ENCODE measurements at regions not wholly inside any gene's neighbourhood (a gene's known extent, or its start where the extent isn't known, plus 50 kb on each side); places are given as distances from the start of the nearest gene placed in this dataset.

GRCh38 chr6:3557336-3557735, 100.5 kb upstream of the SLC22A23 start:
- Histone ChIP-seq H3K27me3 (no peaks in the 10 kb centered on the region), H3K4me1 (no peaks in the 10 kb centered on the region), H3K4me3 (no peak overlapping the region), H3K36me3 (no peaks in the 10 kb centered on the region), H3K27ac (no peak overlapping the region), H3K9me3 (no peaks in the 10 kb centered on the region)
- intact Hi-C loops (cut with DNase I), result no loop called here
- no peak for DNase-seq (ENCODE audit: extremely low spot score in 2 of 2)
- no peak for TF ChIP-seq POLR2AphosphoS5 (IDR thresholded peaks at IDR 0.05; ENCODE audit: insufficient read depth in 1 of 2, low read depth in 1 of 2)
- no peak for TF ChIP-seq CTCF (IDR thresholded peaks at IDR 0.05)
- TF ChIP-seq POLR2A (IDR thresholded peaks at IDR 0.05), result no peak

- intact Hi-C loops (cut with DNase I), result no loop called here
Measured at GRCh38 chr6:3553254-3553653, 96.4 kb upstream of the SLC22A23 start.

GRCh38 chr6:3551716-3552511, 95.1 kb upstream of the SLC22A23 start:
- Histone ChIP-seq H3K27ac (no peak overlapping the region), H3K36me3 (no peaks in the 10 kb centered on the region), H3K4me3 (no peak overlapping the region), H3K4me1 (no peaks in the 10 kb centered on the region), H3K9me3 (no peaks in the 10 kb centered on the region), H3K27me3 (no peaks in the 10 kb centered on the region)
- intact Hi-C loops (cut with DNase I), result no loop called here
- no peak for DNase-seq (ENCODE audit: extremely low spot score in 2 of 2)
- TF ChIP-seq CTCF (IDR thresholded peaks at IDR 0.05), result no peak
- TF ChIP-seq POLR2A (IDR thresholded peaks at IDR 0.05), result no peak
- no peak for TF ChIP-seq POLR2AphosphoS5 (IDR thresholded peaks at IDR 0.05; ENCODE audit: insufficient read depth in 1 of 2, low read depth in 1 of 2)

More at GRCh38 chr6:3553254-3553653, 96.4 kb upstream of the SLC22A23 start:
- no peak for DNase-seq (ENCODE audit: extremely low spot score in 2 of 2)
- Histone ChIP-seq H3K36me3 (no peaks in the 10 kb centered on the region), H3K27ac (no peak overlapping the region), H3K9me3 (no peaks in the 10 kb centered on the region), H3K4me3 (no peak overlapping the region), H3K27me3 (no peaks in the 10 kb centered on the region), H3K4me1 (no peaks in the 10 kb centered on the region)
- TF ChIP-seq CTCF (IDR thresholded peaks at IDR 0.05) (no peak), POLR2A (IDR thresholded peaks at IDR 0.05) (no peak), POLR2AphosphoS5 (IDR thresholded peaks at IDR 0.05; ENCODE audit: insufficient read depth in 1 of 2, low read depth in 1 of 2) (no peak)

GRCh38 chr6:3549314-3549940, 92.6 kb upstream of the SLC22A23 start:
- Histone ChIP-seq H3K9me3 (no peaks in the 10 kb centered on the region), H3K4me1 (no peaks in the 10 kb centered on the region), H3K27ac (no peak overlapping the region), H3K4me3 (no peak overlapping the region), H3K36me3 (no peaks in the 10 kb centered on the region), H3K27me3 (no peaks in the 10 kb centered on the region)
- TF ChIP-seq CTCF (IDR thresholded peaks at IDR 0.05) (no peak), POLR2A (IDR thresholded peaks at IDR 0.05) (no peak), POLR2AphosphoS5 (IDR thresholded peaks at IDR 0.05; ENCODE audit: insufficient read depth in 1 of 2, low read depth in 1 of 2) (peak in 1 of 2 donors; percentile 78)
- intact Hi-C loops (cut with DNase I), result no loop called here
- DNase-seq (ENCODE audit: extremely low spot score in 2 of 2), result no peak

- H3K36me3 ChIP-seq, result no peaks in the 10 kb centered on the region
- no peak for DNase-seq (ENCODE audit: extremely low spot score in 2 of 2)
- H3K27me3 ChIP-seq, result no peaks in the 10 kb centered on the region
- intact Hi-C loops (cut with DNase I), result no loop called here
- no peak overlapping the region for H3K4me3 ChIP-seq
- no peaks in the 10 kb centered on the region for H3K4me1 ChIP-seq
- no peak overlapping the region for H3K27ac ChIP-seq
- TF ChIP-seq POLR2AphosphoS5 (IDR thresholded peaks at IDR 0.05; ENCODE audit: insufficient read depth in 1 of 2, low read depth in 1 of 2) (no peak), POLR2A (IDR thresholded peaks at IDR 0.05) (no peak), CTCF (IDR thresholded peaks at IDR 0.05) (no peak)
- H3K9me3 ChIP-seq, result no peaks in the 10 kb centered on the region
Measured at GRCh38 chr6:3546121-3546520, 89.3 kb upstream of the SLC22A23 start.
